ENCODE measurements at regions not wholly inside any gene's neighbourhood (a gene's known extent, or its start where the extent isn't known, plus 50 kb on each side); places are given as distances from the start of the nearest gene placed in this dataset.
"Not testable (repeated sequence)": the region's sequence is repeated elsewhere in the genome, so short reads cannot be mapped to it uniquely, and the experiment has no call there.

- DNase-seq: no peak
Measured at GRCh38 chr2:88865801-88866371, 174.4 kb downstream of the RPIA start.

- peak in 1 of 2 donors; percentile 46 for DNase-seq
Measured at GRCh38 chr2:88866756-88867155, 175.3 kb downstream of the RPIA start.

- DNase-seq: no peak
Measured at GRCh38 chr2:88868861-88869260, 177.4 kb downstream of the RPIA start.

GRCh38 chr2:88870267-88870839 lies 178.9 kb downstream of the RPIA start:
- no peak for DNase-seq

- no peak for DNase-seq
Measured at GRCh38 chr2:88871336-88871735, 179.9 kb downstream of the RPIA start.

- DNase-seq: no peak
Measured at GRCh38 chr2:88873620-88874019, 182.1 kb downstream of the RPIA start.

- peak; percentile 50 to 55 for DNase-seq
Measured at GRCh38 chr2:88874063-88874657, 182.7 kb downstream of the RPIA start.

- no peak for DNase-seq
Measured at GRCh38 chr2:88875736-88876135, 184.3 kb downstream of the RPIA start.

- DNase-seq: peak; percentile 44 to 49
Measured at GRCh38 chr2:88880441-88880953, 189.0 kb downstream of the RPIA start.

- no peak for DNase-seq
Measured at GRCh38 chr2:88885275-88885674, 193.8 kb downstream of the RPIA start.

- no peak for DNase-seq
Measured at GRCh38 chr2:88885679-88886416, 194.4 kb downstream of the RPIA start.

- DNase-seq: not testable (repeated sequence)
Measured at GRCh38 chr2:88887466-88887865, 196.0 kb downstream of the RPIA start.

- no peak for DNase-seq
Measured at GRCh38 chr2:88892207-88892606, 200.7 kb downstream of the RPIA start.

GRCh38 chr2:88892788-88893187 lies 201.3 kb downstream of the RPIA start:
- no peak for DNase-seq

GRCh38 chr2:88896971-88897370 lies 205.5 kb downstream of the RPIA start:
- no peak for DNase-seq

GRCh38 chr2:88897715-88898114 lies 206.2 kb downstream of the RPIA start:
- no peak for DNase-seq

- peak in 1 of 2 donors; percentile 17 for DNase-seq
Measured at GRCh38 chr2:88903749-88904353, 212.4 kb downstream of the RPIA start.

GRCh38 chr2:88913280-88913679 lies 221.8 kb downstream of the RPIA start:
- no peak for DNase-seq

- DNase-seq: no peak
Measured at GRCh38 chr2:88919087-88919738, 227.7 kb downstream of the RPIA start.

- not testable (repeated sequence) for DNase-seq
Measured at GRCh38 chr2:88920399-88920798, 228.9 kb downstream of the RPIA start.

GRCh38 chr2:88924533-88924932 lies 233.1 kb downstream of the RPIA start:
- no peak for DNase-seq

GRCh38 chr2:88925770-88926462 lies 234.4 kb downstream of the RPIA start:
- DNase-seq: no peak

Data from CD4-positive, alpha-beta T cell treated with Interleukin-4 for 1 hour (primary cell).